K562 (cell line): ENCODE measurements at regions not wholly inside any gene's neighbourhood (a gene's known extent, or its start where the extent isn't known, plus 50 kb on each side); places are given as distances from the start of the nearest gene placed in this dataset.

Experiments
- ATAC-seq: fragments of 200-7000 bp; cut with Tn5 transposase; 3 replicates; pipeline ENCODE4 v1.9.1; 2020; ENCODE audit warnings: moderate library complexity
- BruUV-seq: library from RNA; stranded (reverse); fragments of 400-500 nt; replicated peaks from 2 replicates; lab custom pipeline; 2021; lab: Mats Ljungman, UMichigan
- CTCF ChIA-PET: fragments of 300-600 bp; formaldehyde crosslinking; extraction: SDS; loops from one replicate; lab custom pipeline; 2021; ENCODE audit warnings: low intra/inter-chr PET ratio; lab: Yijun Ruan, JAX
- POLR2A ChIA-PET: fragments of 300-600, 350-650 bp; sonication (Branson Sonifier 250); formaldehyde crosslinking; extraction: SDS; loops from one replicate; lab custom pipeline; 2021; ENCODE audit warnings: antibody characterized with exemption, inconsistent platforms; lab: Yijun Ruan, JAX
- DNase-seq, 4 experiments: peaks; one replicate each; pipeline versions ENCODE4 v3.0.0 to v3.0.0-alpha.2; 2011 to 2018; ENCODE audit warnings: low spot score in 3 of 4, mixed read lengths in 3 of 4; ENCODE audit errors: extremely low read depth in 1 of 4
- FAIRE-seq: peaks from 2 replicates; lab custom pipeline; 2011; peaks lifted over from hg19 to GRCh38; lab: Jason Lieb, UNC
- H2AFZ ChIP-seq: 2 replicates; pipeline ENCODE4 v1.6.0; 2011; ENCODE audit warnings: low read depth, low read length, control low read depth, inconsistent platforms
- H3K27ac ChIP-seq: fragments of 200-600 bp; 3 replicates; pipeline ENCODE4 v1.8.0; 2011; ENCODE audit warnings: low read depth, mild to moderate bottlenecking, control low read depth, inconsistent platforms, low read length, moderate library complexity, mixed read lengths; ENCODE audit errors: extremely low read depth
- H3K27me3 ChIP-seq, 2 experiments: fragments of 300-600 bp in 1 of 2; 2 replicates in 1 of 2; 3 replicates in 1 of 2; pipeline versions ENCODE4 v1.6.0 to v1.8.0; 2011; ENCODE audit warnings: inconsistent platforms in 2 of 2, low read length in 2 of 2, mild to moderate bottlenecking in 1 of 2, mixed read lengths in 1 of 2, moderate library complexity in 1 of 2; ENCODE audit not compliant: control insufficient read depth in 2 of 2, insufficient read depth in 2 of 2
- H3K36me3 ChIP-seq: fragments of 300-600 bp; 3 replicates; pipeline ENCODE4 v1.8.0; 2011; ENCODE audit warnings: mild to moderate bottlenecking, low read length, inconsistent platforms; ENCODE audit not compliant: control insufficient read depth, insufficient read depth
- H3K4me1 ChIP-seq, 2 experiments: fragments of 200-600 bp in 1 of 2; replicated peaks in 1 of 2; 2 replicates in 1 of 2; 3 replicates in 1 of 2; pipeline versions ENCODE4 v1.5.1 to v1.8.0; 2011; ENCODE audit warnings: inconsistent platforms in 2 of 2, low read length in 2 of 2, mild to moderate bottlenecking in 1 of 2, mixed read lengths in 1 of 2, moderate library complexity in 1 of 2; ENCODE audit not compliant: control insufficient read depth in 2 of 2, insufficient read depth in 2 of 2
- H3K4me2 ChIP-seq: 2 replicates; pipeline ENCODE4 v1.6.1; 2011; ENCODE audit warnings: low read length, control low read depth, inconsistent platforms, mixed read lengths; ENCODE audit not compliant: insufficient read depth
- H3K4me3 ChIP-seq: fragments of 200-600 bp; sonication (generic), shearing (Covaris generic); 2 replicates; pipeline ENCODE4 v1.5.1; 2016; ENCODE audit warnings: control low read depth, inconsistent platforms
- H3K79me2 ChIP-seq: fragments of 200-600 bp; 3 replicates; pipeline ENCODE4 v1.8.0; 2011; ENCODE audit warnings: low read length, inconsistent platforms; ENCODE audit not compliant: control insufficient read depth, insufficient read depth
- H3K9ac ChIP-seq, 2 experiments: 2 replicates each; pipeline versions ENCODE4 v1.6.0 to v1.6.1; 2011; ENCODE audit warnings: low read depth in 2 of 2, low read length in 2 of 2, control low read depth in 1 of 2, inconsistent platforms in 1 of 2, mild to moderate bottlenecking in 1 of 2, mixed read lengths in 1 of 2; ENCODE audit not compliant: insufficient read depth in 1 of 2
- H3K9me1 ChIP-seq: one replicate; pipeline ENCODE4 v1.6.0; 2011; ENCODE audit warnings: inconsistent platforms, mild to moderate bottlenecking, low read length, moderate library complexity; ENCODE audit not compliant: control insufficient read depth, insufficient read depth
- H3K9me3 ChIP-seq: replicated peaks from 2 replicates; pipeline ENCODE4 v1.5.1; 2011; ENCODE audit warnings: low read depth, low read length, inconsistent platforms; ENCODE audit not compliant: control insufficient read depth, insufficient read depth
- H4K20me1 ChIP-seq: replicated peaks from 2 replicates; pipeline ENCODE4 v1.6.1; 2011; ENCODE audit warnings: low read length, inconsistent platforms, mixed read lengths; ENCODE audit not compliant: control insufficient read depth, insufficient read depth
- ETV1 ChIP-seq: fragments of 450-650 bp; conservative IDR thresholded peaks from 2 replicates; pipeline ENCODE4 v1.6.1; 2016; ENCODE audit warnings: missing genetic modification characterization, control low read depth, low read depth, missing compliant biosample characterization
- FOSL1 ChIP-seq: fragments of 200-800 bp; sonication (Bioruptor generic); conservative IDR thresholded peaks from 2 replicates; pipeline ENCODE4 v1.6.1; 2016; ENCODE audit warnings: missing genetic modification characterization, missing compliant biosample characterization
- FOXK2 ChIP-seq, 2 experiments: fragments of 450-650 bp; IDR thresholded peaks in 1 of 2; conservative IDR thresholded peaks in 1 of 2; 2 replicates each; pipeline ENCODE4 v1.6.1; 2016; ENCODE audit warnings: low read depth in 2 of 2, mild to moderate bottlenecking in 1 of 2
- GABPB1 ChIP-seq: sonication (generic); formaldehyde crosslinking; IDR thresholded peaks from 2 replicates; pipeline ENCODE4 v1.8.0; 2022; ENCODE audit warnings: mild to moderate bottlenecking, missing genetic modification reagents
- HIVEP1 ChIP-seq: fragments of 250-450 bp; sonication (Bioruptor Pico); IDR thresholded peaks from 2 replicates; pipeline ENCODE4 v1.4.0; 2020; ENCODE audit warnings: mild to moderate bottlenecking
- NBN ChIP-seq: fragments of 450-650 bp; IDR thresholded peaks from 2 replicates; pipeline ENCODE4 v1.6.1; 2016; ENCODE audit warnings: low read depth, mild to moderate bottlenecking
- SMAD4 ChIP-seq: fragments of 250-450 bp; sonication (Bioruptor Pico); conservative IDR thresholded peaks from 2 replicates; pipeline ENCODE4 v1.8.0; 2021; ENCODE audit warnings: inconsistent platforms, mild to moderate bottlenecking, moderate library complexity
- SMARCA4 ChIP-seq: fragments of 450-650 bp; IDR thresholded peaks from 2 replicates; pipeline ENCODE4 v1.6.1; 2016
- SMARCB1 ChIP-seq: IDR thresholded peaks from 2 replicates; pipeline ENCODE4 v1.6.1; 2011; ENCODE audit warnings: improper control_type of control experiment, low read depth; ENCODE audit not compliant: insufficient read length
- ZNF76 ChIP-seq: fragments of 250-450 bp; sonication (Bioruptor Pico); IDR thresholded peaks from 2 replicates; pipeline ENCODE4 v1.4.0; 2020; ENCODE audit warnings: mild to moderate bottlenecking, moderate library complexity, borderline replicate concordance
- ZNF785 ChIP-seq: fragments of 250-450 bp; sonication (Bioruptor Pico); IDR thresholded peaks from 2 replicates; pipeline ENCODE4 v1.4.0; 2020; ENCODE audit warnings: mild to moderate bottlenecking
- WGBS: fragments of 100-300 bp; shearing (Covaris generic); methylation state at CpG from one replicate; pipeline ENCODE4 v1.1.6; 2016; ENCODE audit warnings: low coverage, mixed read lengths; ENCODE audit not compliant: insufficient coverage; ENCODE audit errors: missing lambda C conversion rate; 5-methylcytosine and 5-hydroxymethylcytosine counted together
- in situ Hi-C: fragments of 300-500 bp; cut with MboI; formaldehyde crosslinking; loops from 4 replicates; pipeline ENCODE4 v1.15.0; 2018; ENCODE audit warnings: inconsistent platforms, mixed read lengths
- intact Hi-C: fragments of 100-400 bp; cut with micrococcal nuclease; formaldehyde crosslinking; loops from 2 replicates; pipeline ENCODE4 v1.14.2; 2022
- TF ChIP-seq, protein P1 (sequence below): IDR thresholded peaks from 2 replicates; pipeline ENCODE4 v1.6.1; 2012; ENCODE audit warnings: low read depth, low read length, improper control_type of control experiment, borderline replicate concordance
- TF ChIP-seq, protein P2 (sequence below), 2 experiments: fragments of 450-650 bp in 1 of 2; IDR thresholded peaks; 2 replicates each; pipeline ENCODE4 v1.6.1; 2011 to 2017; ENCODE audit warnings: low read depth in 2 of 2, antibody characterized with exemption in 1 of 2, borderline replicate concordance in 1 of 2, low read length in 1 of 2, mild to moderate bottlenecking in 1 of 2, mixed read lengths in 1 of 2; ENCODE audit not compliant: control insufficient read depth in 1 of 2
- TF ChIP-seq, protein P3 (sequence below), 2 experiments: fragments of 200-800 bp in 1 of 2; sonication (Bioruptor generic) in 1 of 2; sonication (generic) in 1 of 2; formaldehyde crosslinking in 1 of 2; IDR thresholded peaks in 1 of 2; conservative IDR thresholded peaks in 1 of 2; 2 replicates each; pipeline versions ENCODE4 v1.5.0 to v1.6.1; 2016 to 2020; ENCODE audit warnings: missing compliant biosample characterization in 1 of 2, missing genetic modification characterization in 1 of 2, missing genetic modification reagents in 1 of 2
- TF ChIP-seq, protein P4 (sequence below): sonication (generic); formaldehyde crosslinking; IDR thresholded peaks from 2 replicates; pipeline ENCODE4 v1.8.0; 2022; ENCODE audit warnings: missing genetic modification reagents, mild to moderate bottlenecking, moderate library complexity, borderline replicate concordance

DNA sequence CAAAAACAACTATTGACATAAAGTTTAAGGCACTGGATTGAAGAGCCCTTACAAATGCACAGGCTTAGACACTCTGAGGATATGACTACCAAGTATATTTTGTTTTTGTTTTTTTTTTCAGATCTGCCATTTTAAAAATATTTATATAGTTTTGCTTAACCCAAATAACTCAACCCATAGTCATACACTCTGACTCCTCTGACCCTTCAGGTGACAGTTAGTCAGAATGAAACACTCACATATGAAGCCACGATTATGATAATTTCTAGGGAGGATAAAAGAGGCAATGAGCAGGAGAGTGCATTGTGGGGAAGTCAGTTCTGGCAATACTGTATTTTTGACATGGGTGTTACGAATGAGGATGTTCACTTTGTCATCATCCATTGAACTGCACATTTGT lies 774.7 kb downstream of the MECOM start:
- in situ Hi-C loops (no loop called here), intact Hi-C loops (no loop called here)
- FAIRE-seq = no peak
- H3K36me3 ChIP-seq = no peaks in the 10 kb centered on the region
- no peak overlapping the region for H3K4me2 ChIP-seq
- CTCF ChIA-PET = no interaction called here
- no peak for DNase-seq
- no peak overlapping the region for H2AFZ ChIP-seq
- no peaks in the 10 kb centered on the region for H3K9me1 ChIP-seq
- no peaks in the 10 kb centered on the region for H3K9me3 ChIP-seq
- no peaks in the 10 kb centered on the region for H3K27me3 ChIP-seq
- no peaks in the 10 kb centered on the region for H3K79me2 ChIP-seq
- POLR2A ChIA-PET = no interaction called here
- no peaks in the 10 kb centered on the region for H3K4me1 ChIP-seq
- no peak for ATAC-seq
- H3K9ac ChIP-seq = no peak overlapping the region
- no TSS peak for BruUV-seq
- WGBS = 0% methylated on average over 2 of the region's 2 CpGs
- H3K4me3 ChIP-seq = no peak overlapping the region
- H4K20me1 ChIP-seq = no peaks in the 10 kb centered on the region
- H3K27ac ChIP-seq = no peak overlapping the region
- TF ChIP-seq GABPB1 (CRISPR knock-in tag) = no peak
- no peak for TF ChIP-seq FOSL1 (tag)
- no peak for TF ChIP-seq FOXK2 (conservative IDR thresholded peaks at IDR 0.05 in 1 of 2, IDR thresholded peaks at IDR 0.05 in 1 of 2; ENCODE audit: low read depth in 2 of 2)
- no peak for TF ChIP-seq SMARCB1
- TF ChIP-seq, protein P1, sequence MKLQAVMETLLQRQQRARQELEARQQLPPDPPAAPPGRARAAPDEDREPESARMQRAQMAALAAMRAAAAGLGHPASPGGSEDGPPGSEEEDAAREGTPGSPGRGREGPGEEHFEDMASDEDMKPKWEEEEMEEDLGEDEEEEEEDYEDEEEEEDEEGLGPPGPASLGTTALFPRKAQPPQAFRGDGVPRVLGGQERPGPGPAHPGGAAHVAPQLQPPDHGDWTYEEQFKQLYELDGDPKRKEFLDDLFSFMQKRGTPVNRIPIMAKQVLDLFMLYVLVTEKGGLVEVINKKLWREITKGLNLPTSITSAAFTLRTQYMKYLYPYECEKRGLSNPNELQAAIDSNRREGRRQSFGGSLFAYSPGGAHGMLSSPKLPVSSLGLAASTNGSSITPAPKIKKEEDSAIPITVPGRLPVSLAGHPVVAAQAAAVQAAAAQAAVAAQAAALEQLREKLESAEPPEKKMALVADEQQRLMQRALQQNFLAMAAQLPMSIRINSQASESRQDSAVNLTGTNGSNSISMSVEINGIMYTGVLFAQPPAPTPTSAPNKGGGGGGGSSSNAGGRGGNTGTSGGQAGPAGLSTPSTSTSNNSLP = no peak
- no peak for TF ChIP-seq NBN
- no peak for TF ChIP-seq ETV1
- no peak for TF ChIP-seq ZNF785
- TF ChIP-seq, protein P2, sequence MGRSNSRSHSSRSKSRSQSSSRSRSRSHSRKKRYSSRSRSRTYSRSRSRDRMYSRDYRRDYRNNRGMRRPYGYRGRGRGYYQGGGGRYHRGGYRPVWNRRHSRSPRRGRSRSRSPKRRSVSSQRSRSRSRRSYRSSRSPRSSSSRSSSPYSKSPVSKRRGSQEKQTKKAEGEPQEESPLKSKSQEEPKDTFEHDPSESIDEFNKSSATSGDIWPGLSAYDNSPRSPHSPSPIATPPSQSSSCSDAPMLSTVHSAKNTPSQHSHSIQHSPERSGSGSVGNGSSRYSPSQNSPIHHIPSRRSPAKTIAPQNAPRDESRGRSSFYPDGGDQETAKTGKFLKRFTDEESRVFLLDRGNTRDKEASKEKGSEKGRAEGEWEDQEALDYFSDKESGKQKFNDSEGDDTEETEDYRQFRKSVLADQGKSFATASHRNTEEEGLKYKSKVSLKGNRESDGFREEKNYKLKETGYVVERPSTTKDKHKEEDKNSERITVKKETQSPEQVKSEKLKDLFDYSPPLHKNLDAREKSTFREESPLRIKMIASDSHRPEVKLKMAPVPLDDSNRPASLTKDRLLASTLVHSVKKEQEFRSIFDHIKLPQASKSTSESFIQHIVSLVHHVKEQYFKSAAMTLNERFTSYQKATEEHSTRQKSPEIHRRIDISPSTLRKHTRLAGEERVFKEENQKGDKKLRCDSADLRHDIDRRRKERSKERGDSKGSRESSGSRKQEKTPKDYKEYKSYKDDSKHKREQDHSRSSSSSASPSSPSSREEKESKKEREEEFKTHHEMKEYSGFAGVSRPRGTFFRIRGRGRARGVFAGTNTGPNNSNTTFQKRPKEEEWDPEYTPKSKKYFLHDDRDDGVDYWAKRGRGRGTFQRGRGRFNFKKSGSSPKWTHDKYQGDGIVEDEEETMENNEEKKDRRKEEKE (IDR thresholded peaks at IDR 0.05; ENCODE audit: borderline replicate concordance in 1 of 2, control insufficient read depth in 1 of 2, low read depth in 2 of 2, low read length in 1 of 2) = no peak
- TF ChIP-seq SMARCA4 = no peak
- no peak for TF ChIP-seq HIVEP1
- TF ChIP-seq SMAD4 = no peak
- TF ChIP-seq, protein P3, sequence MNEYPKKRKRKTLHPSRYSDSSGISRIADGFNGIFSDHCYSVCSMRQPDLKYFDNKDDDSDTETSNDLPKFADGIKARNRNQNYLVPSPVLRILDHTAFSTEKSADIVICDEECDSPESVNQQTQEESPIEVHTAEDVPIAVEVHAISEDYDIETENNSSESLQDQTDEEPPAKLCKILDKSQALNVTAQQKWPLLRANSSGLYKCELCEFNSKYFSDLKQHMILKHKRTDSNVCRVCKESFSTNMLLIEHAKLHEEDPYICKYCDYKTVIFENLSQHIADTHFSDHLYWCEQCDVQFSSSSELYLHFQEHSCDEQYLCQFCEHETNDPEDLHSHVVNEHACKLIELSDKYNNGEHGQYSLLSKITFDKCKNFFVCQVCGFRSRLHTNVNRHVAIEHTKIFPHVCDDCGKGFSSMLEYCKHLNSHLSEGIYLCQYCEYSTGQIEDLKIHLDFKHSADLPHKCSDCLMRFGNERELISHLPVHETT (CRISPR knock-in tag; conservative IDR thresholded peaks at IDR 0.05 in 1 of 2, IDR thresholded peaks at IDR 0.05 in 1 of 2) = no peak
- no peak for TF ChIP-seq ZNF76 (CRISPR knock-in tag)
- TF ChIP-seq, protein P4, sequence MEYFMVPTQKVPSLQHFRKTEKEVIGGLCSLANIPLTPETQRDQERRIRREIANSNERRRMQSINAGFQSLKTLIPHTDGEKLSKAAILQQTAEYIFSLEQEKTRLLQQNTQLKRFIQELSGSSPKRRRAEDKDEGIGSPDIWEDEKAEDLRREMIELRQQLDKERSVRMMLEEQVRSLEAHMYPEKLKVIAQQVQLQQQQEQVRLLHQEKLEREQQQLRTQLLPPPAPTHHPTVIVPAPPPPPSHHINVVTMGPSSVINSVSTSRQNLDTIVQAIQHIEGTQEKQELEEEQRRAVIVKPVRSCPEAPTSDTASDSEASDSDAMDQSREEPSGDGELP (CRISPR knock-in tag) = no peak
